Lung (tissue), 11 donors: ENCODE measurements at regions not wholly inside any gene's neighbourhood (a gene's known extent, or its start where the extent isn't known, plus 50 kb on each side); places are given as distances from the start of the nearest gene placed in this dataset.
"Not testable (repeated sequence)": the region's sequence is repeated elsewhere in the genome, so short reads cannot be mapped to it uniquely, and the experiment has no call there.

Experiments used
- ATAC-seq: fragments of 200-7000 bp; cut with Tn5 transposase; one replicate; pipeline ENCODE4 v1.9.1; 2020; ENCODE audit warnings: moderate number of reproducible peaks; ENCODE audit not compliant: insufficient read depth, low FRiP score
- DNase-seq, 3 donors: peaks; one replicate each; pipeline ENCODE4 v3.0.0-alpha.2; 2013 to 2017
- H3K27ac ChIP-seq, 2 donors: one replicate each; pipeline ENCODE4 v1.5.1; 2013; ENCODE audit warnings: mild to moderate bottlenecking in 2 of 2, moderate library complexity in 2 of 2, control low read depth in 1 of 2, inconsistent platforms in 1 of 2, low read depth in 1 of 2, low read length in 1 of 2
- H3K27me3 ChIP-seq, 3 donors: one replicate each; pipeline ENCODE4 v1.5.1; 2013; ENCODE audit warnings: low read length in 2 of 3; ENCODE audit not compliant: control insufficient read depth in 3 of 3, insufficient read depth in 3 of 3
- H3K36me3 ChIP-seq, 4 donors: one replicate each; pipeline ENCODE4 v1.5.1; 2013; ENCODE audit warnings: low read length in 4 of 4, mild to moderate bottlenecking in 1 of 4, moderate library complexity in 1 of 4; ENCODE audit not compliant: control insufficient read depth in 4 of 4, insufficient read depth in 4 of 4
- H3K4me1 ChIP-seq, 5 donors: one replicate each; pipeline ENCODE4 v1.5.1; 2013; ENCODE audit warnings: low read length in 5 of 5, mild to moderate bottlenecking in 2 of 5, moderate library complexity in 1 of 5; ENCODE audit not compliant: control insufficient read depth in 5 of 5, insufficient read depth in 5 of 5
- H3K4me3 ChIP-seq: one replicate; pipeline ENCODE4 v1.5.1; 2013; ENCODE audit warnings: mild to moderate bottlenecking, control low read depth, moderate library complexity
- H3K9ac ChIP-seq, 2 donors: one replicate each; pipeline ENCODE4 v1.5.1; 2013; ENCODE audit warnings: low read length in 2 of 2, control low read depth in 1 of 2; ENCODE audit not compliant: insufficient read depth in 1 of 2
- H3K9me3 ChIP-seq, 4 donors: one replicate each; pipeline ENCODE4 v1.5.1; 2013; ENCODE audit warnings: low read length in 3 of 4, mild to moderate bottlenecking in 1 of 4, moderate library complexity in 1 of 4; ENCODE audit not compliant: control insufficient read depth in 4 of 4, insufficient read depth in 3 of 4
- WGBS, 2 donors: extraction: QIAGEN DNeasy Blood & Tissue Kit; methylation state at CpG; one replicate each; pipeline ENCODE4 v1.1.7; 2013; 5-methylcytosine and 5-hydroxymethylcytosine counted together
- TF ChIP-seq, protein P1 (sequence below): IDR thresholded peaks from 2 replicates; pipeline ENCODE4 v1.5.1; 2012; ENCODE audit warnings: mild to moderate bottlenecking; ENCODE audit errors: control extremely low read depth, extremely low read depth
- donor health status: control.
- donor health status: control.
- donor health status: Bipolar disorder and iron deficiency.
- donor health status: healthy.
- donor health status: DM: yes; HTN: yes; CAD: no.

DNA sequence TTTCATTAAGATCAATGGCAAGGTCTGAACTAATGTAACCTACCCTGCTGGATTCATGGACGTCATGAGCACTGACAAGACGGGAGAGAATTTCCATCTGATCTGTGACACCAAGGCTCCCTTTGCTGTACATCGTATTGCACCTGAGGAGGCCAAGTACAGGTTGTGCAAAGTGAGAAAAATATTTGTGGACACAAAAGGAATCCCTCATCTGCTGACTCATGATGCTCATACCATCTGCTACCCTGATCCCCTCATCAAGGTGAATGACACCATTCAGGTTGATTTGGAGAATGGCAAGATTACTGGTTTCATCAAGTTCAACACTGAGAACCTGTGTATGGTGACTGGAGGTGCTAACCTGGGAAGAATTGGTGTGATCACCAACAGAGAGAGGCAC, 82.3 kb upstream of the NDUFV2 start:
- 96% methylated on average over 3 of the region's 3 CpGs for WGBS, 2 donors
- no peak for ATAC-seq
- H3K27ac ChIP-seq, result no peak overlapping the region

DNA sequence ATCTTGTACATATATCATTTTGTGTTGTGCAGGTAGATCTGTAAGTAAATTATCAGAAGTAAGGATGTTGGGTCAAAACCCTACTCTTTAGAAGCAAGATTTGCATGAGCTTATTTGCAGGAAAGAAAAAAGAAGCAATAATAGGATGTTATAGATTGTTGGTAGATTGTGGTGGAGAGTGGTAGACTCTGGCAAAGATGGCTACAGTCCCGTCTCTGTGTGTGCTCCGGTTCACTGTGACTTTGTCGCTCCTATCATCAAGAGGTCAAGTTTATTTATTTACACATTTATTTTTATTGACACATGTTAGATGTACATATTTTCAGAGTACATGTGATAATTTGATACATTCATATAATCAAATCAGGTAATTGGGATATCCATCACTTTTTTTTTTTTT, 81.0 kb upstream of the NDUFV2 start:
- H3K4me3 ChIP-seq, result no peak overlapping the region
- H3K27me3 ChIP-seq, result peaks cover 0 to 2% (median 0%) of the 10 kb centered on the region in 3 donors
- H3K9ac ChIP-seq, result no peak overlapping the region
- H3K27ac ChIP-seq, result no peak overlapping the region
- H3K36me3 ChIP-seq, result no peaks in the 10 kb centered on the region
- TF ChIP-seq, protein P1, sequence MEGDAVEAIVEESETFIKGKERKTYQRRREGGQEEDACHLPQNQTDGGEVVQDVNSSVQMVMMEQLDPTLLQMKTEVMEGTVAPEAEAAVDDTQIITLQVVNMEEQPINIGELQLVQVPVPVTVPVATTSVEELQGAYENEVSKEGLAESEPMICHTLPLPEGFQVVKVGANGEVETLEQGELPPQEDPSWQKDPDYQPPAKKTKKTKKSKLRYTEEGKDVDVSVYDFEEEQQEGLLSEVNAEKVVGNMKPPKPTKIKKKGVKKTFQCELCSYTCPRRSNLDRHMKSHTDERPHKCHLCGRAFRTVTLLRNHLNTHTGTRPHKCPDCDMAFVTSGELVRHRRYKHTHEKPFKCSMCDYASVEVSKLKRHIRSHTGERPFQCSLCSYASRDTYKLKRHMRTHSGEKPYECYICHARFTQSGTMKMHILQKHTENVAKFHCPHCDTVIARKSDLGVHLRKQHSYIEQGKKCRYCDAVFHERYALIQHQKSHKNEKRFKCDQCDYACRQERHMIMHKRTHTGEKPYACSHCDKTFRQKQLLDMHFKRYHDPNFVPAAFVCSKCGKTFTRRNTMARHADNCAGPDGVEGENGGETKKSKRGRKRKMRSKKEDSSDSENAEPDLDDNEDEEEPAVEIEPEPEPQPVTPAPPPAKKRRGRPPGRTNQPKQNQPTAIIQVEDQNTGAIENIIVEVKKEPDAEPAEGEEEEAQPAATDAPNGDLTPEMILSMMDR, result no peak
- DNase-seq (no peak), ATAC-seq (no peak)
- peaks cover 0 to 4% (median 0%) of the 10 kb centered on the region in 4 donors for H3K9me3 ChIP-seq
- WGBS, 2 donors, result 97% methylated on average over 3 of the region's 3 CpGs
- H3K4me1 ChIP-seq, result peaks cover 0 to 7% (median 0%) of the 10 kb centered on the region in 5 donors

More for the DNA sequence above, 82.3 kb upstream of the NDUFV2 start:
- Histone ChIP-seq H3K4me3 (no peak overlapping the region), H3K27me3 (no peaks in the 10 kb centered on the region), H3K9ac (no peak overlapping the region), H3K4me1 (peaks cover 0 to 7% (median 0%) of the 10 kb centered on the region in 5 donors), H3K9me3 (peaks cover 0 to 4% (median 0%) of the 10 kb centered on the region in 4 donors), H3K36me3 (no peaks in the 10 kb centered on the region)
- TF ChIP-seq, protein P1, result no peak
- DNase-seq, result no peak

DNA sequence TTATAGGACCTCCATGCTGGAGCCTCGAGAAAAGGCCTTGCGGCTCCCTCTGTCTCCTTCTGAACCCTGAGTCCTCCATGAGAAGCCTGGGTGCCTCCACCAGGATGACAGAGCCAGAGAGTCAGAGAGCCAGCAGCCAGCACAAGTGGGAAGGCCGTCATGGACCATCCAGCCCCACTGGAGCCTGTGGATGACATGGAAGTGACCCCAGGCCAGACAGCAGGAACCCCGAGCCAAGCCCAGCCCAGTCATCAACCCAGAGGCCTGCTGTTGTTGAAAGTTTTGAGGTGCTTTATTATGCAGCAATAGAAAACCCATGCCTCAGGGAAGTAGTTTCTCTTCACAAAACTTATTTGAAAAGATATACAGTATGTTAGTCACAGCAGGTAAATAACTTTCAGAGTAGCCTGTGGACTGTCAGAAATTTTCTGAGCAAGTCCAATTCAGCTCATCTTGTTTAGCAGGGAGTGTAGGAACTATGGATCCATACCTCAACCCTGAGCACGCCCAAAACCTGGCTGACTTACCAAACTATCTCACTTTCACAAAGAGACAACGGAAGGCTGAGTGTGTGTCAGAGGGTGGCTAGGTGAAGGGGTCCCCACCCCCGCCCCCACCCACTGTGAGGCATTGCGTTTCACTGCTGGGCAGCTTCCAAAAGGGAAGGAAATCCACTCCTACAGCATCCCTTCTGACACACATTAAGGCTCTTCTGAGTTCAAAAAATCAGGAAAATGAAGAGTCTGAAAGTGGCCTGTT, 79.9 kb upstream of the NDUFV2 start:
- Histone ChIP-seq H3K27ac (no peak overlapping the region), H3K36me3 (no peaks in the 10 kb centered on the region), H3K9ac (no peak overlapping the region), H3K4me3 (no peak overlapping the region), H3K27me3 (peaks cover 0 to 2% (median 0%) of the 10 kb centered on the region in 3 donors), H3K4me1 (peaks cover 0 to 2% (median 0%) of the 10 kb centered on the region in 5 donors), H3K9me3 (peaks cover 0 to 2% (median 0%) of the 10 kb centered on the region in 4 donors)
- peak; percentile 10 for ATAC-seq
- WGBS, 2 donors, result 70 to 77% methylated on average over 8 of the region's 8 CpGs
- no peak for DNase-seq
- TF ChIP-seq, protein P1, result no peak

DNA sequence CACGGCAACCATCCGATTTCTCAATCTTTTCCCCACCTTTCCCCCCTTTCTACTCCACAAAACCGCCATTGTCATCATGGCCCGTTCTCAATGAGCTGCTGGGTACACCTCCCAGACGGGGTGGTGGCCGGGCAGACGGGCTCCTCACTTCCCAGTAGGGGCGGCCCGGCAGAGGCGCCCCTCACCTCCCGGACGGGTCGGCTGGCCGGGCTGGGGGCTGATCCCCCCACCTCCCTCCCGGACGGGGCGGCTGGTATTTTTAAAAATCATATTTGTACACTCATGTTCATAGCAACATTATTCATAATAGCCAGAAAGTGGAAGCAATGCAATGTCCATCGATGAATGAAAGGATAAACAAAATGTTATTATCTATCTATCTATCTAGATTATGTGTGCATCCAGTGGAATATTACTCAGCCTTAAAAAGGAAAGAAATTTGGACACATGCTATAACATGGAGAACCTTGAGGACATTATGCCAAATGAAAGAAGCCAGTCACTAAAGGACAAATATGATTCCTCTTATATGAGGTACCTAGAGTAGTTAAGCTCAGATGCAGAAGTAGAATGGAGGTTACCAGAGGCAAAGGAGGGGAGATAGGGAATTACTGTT, 78.4 kb upstream of the NDUFV2 start:
- H3K9ac ChIP-seq, result not testable (repeated sequence)

More for the DNA sequence above, 78.4 kb upstream of the NDUFV2 start:
- 95% methylated on average over 14 to 15 of the region's 18 CpGs for WGBS, 2 donors
- H3K4me1 ChIP-seq, DNase-seq, H3K27me3 ChIP-seq, H3K36me3 ChIP-seq, ATAC-seq, H3K9me3 ChIP-seq, H3K4me3 ChIP-seq, H3K27ac ChIP-seq: not testable (repeated sequence)
